Epidermal melanocyte (primary cell): ENCODE measurements at regions not wholly inside any gene's neighbourhood (a gene's known extent, or its start where the extent isn't known, plus 50 kb on each side); places are given as distances from the start of the nearest gene placed in this dataset.
A peak's percentile ranks its signal among the peaks of the same experiment; 100 is the strongest.

Experiments used
- DNase-seq: peaks from one replicate; pipeline ENCODE4 v3.0.0; 2011; ENCODE audit warnings: low spot score; ENCODE audit not compliant: insufficient read length

GRCh38 chr4:110289601-110290100 lies 91.2 kb upstream of the ELOVL6 start:
- no peak for DNase-seq

DNA sequence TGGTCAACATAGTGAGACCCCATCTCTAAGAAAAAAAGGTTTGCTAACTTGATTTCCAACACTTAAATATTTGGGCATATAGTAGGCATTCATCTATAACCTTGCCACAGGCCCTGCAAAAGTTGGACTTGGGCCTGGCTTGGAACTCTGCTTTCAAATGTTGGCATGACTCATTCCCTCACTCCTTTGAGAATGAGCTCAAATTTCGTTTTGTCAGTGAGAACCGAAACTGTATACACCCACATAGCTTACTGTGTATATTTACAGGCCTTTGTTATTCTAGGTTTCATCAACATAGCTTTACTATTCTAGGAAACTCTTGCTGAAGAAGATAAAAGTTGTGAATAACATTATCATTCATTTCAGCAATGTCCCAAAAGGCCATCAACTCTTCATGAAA lies 88.7 kb upstream of the ELOVL6 start:
- peak; percentile 25 for DNase-seq

DNA sequence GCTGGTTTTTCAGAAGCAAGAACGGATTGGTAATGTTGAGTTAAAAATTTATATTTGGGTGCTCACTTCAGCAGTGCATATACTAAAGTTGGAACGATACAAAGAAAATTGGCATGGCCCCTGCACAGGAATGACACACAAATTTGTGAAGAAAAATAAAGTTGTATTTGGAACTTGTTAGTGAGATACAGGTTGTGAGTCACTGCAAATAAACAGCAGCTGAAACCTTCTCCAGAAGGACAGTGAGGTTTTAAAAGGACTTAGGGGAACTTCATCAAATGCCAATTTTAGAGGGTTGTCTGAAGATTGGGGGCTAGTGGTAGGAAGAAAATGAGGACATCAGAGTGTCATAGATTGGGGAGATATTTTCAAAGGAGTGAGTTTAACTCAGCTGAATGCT lies 79.7 kb upstream of the ELOVL6 start:
- no peak for DNase-seq

DNA sequence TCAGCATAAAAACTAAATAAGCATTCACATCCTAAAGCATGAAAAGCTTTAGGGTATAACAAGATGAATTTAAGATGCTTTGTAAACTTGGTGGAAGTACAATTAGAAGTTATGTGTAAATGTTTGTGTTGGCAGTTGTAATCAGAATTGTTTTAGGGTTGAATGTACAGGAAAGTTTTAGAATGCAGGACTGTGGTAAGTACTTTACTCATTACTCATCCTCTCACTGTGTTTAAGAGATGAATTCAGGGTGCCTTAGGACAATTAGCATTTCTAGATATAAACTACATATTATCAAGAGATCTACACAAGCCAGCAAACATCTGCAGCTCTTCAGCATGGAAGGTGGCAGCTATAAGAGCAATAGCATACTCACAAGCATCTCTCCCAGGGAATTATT lies 77.5 kb upstream of the ELOVL6 start:
- no peak for DNase-seq

DNA sequence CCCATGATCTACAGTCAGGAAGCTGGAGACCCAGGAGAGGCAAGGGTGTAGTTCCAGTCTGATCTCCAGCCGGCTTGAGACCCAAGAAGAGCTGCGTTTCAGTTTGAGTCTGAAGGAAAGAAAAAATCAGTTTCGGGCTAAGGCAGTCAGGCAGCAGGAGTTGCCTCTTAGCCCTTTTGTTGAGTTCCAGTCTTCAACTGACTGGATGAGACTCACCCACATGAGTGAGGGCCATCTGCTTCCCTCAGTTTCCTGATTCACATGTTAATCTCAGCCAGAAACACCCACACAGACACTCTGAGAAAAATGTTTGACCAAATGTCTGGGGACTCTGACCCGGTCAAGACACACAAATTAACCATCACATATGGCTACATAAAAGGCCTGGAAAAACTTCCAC lies 73.6 kb upstream of the ELOVL6 start:
- no peak for DNase-seq

DNA sequence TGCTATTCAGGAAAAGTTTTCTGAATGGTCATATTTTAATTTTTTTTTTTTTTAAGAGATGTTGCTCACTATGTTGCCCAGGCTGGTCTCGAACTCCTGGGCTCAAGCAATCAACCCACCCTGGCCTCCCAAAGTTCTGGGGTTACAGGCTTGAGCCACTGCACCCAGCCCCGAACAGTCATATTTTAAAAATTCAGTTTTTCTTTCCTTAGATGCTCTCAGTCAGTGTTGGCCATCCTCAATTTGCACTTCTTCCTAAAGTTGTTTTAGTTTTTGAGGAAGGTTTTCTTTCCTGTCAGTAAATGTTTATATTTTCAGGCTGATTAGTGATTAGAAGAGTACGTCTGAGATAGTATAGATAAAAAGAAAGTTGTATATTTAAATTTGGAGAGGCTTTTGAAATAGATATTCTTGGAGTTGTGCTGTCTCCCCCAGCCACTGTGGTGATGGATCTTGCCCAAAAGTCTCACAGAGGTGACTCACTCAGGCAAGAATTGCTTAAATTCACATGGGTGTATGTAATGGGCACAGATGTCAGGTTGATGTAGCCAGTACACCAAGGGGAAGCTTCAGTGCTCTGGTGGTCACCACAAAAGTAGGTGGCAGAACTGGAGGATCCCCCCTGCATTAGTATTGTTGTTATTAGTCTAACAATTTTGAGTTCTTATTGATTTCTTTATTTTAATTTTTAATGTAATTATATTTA lies 72.2 kb upstream of the ELOVL6 start:
- DNase-seq = no peak

- DNase-seq = no peak
These were observed 70.4 kb upstream of the ELOVL6 start for GRCh38 chr4:110268790-110269189.

DNA sequence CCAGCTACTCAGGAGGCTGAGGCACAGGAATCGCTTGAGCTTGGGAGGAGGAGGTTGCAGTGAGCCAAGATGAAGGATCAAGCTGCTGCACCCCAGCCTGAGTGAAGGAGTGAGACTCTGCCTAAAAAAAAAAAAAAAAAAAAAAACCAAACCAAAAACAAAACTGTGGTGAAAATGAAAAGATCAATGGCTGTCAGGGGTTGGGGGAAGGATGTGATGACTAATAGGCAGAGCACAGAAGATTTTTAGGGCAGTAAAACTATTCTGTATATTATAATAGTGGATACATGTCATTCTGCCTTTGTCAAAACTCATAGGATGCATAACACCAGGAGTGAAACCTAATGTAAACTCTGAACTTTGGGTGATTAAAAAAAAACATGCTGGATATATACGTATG lies 69.9 kb upstream of the ELOVL6 start:
- no peak for DNase-seq

DNA sequence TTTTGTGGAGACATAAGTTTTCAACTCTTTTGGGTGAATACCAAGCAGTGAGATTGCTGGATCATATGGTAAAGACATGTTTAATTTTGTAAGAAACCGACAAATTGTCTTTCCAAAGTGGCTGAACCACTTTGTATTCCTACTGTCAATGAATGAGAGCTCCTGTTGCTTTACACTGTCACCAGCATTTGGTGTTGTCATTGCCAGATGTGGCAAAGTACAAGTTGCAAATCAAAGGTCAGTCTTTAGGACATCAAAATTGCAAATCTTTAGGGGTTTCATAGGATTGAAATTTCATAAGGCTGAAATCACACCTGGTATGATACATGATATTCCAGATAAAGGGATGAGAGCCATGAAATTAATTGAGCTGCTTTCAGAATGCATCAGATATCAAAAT lies 67.7 kb upstream of the ELOVL6 start:
- no peak for DNase-seq

- DNase-seq = no peak
These were observed 66.6 kb upstream of the ELOVL6 start for GRCh38 chr4:110265001-110265400.

GRCh38 chr4:110260299-110260698 lies 61.9 kb upstream of the ELOVL6 start:
- DNase-seq = no peak

DNA sequence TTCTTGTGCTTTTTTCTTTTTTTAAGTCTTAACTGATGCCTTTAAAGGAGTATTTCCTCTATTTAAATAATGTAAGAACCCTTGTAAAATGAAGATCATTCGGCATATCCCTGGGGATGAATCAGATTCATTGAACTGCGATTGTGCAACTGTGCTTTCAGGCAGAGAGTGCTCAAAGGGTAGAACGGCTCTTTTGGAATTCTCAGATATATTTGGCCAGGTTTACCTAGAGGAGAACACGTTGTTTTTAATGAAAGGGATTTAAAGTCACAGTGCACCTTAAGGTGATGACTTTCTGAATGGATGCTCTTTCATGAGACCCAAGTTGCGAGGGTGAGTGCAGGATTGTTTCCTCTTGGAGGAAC lies 51.6 kb upstream of the ELOVL6 start:
- no peak for DNase-seq

DNA sequence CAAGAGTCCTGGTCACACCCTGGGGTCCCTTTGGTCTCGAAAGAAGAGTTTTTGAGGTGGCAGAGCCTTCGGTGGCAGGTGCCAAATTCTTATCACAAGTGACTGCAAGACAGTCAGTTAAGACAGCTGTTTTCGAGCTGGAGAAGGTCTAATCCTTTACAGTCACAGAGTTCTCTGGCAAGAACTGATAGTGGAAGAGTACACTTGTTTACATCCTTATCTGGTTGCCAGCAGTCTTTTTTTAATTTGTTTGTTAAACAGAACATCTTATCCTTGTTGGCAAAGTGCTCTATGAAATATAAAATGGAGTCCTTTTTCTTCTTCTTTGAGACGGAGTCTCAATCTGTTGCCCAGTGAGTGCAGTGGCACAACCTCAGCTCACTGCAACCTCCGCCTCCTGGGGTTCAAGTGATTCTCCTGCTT lies 50.4 kb upstream of the ELOVL6 start:
- no peak for DNase-seq
